GM12801 (cell line): ENCODE measurements at regions not wholly inside any gene's neighbourhood (a gene's known extent, or its start where the extent isn't known, plus 50 kb on each side); places are given as distances from the start of the nearest gene placed in this dataset.

Experiments
- CTCF ChIP-seq: IDR thresholded peaks from one replicate; pipeline ENCODE4 v1.5.1; 2011; ENCODE audit warnings: control low read depth; ENCODE audit not compliant: insufficient read length; ENCODE audit errors: extremely low read depth

GRCh38 chr1:5245348-5245747 lies 590.9 kb downstream of the AJAP1 start:
- no peak for TF ChIP-seq CTCF

- TF ChIP-seq CTCF, result no peak
These were observed 590.3 kb downstream of the AJAP1 start for GRCh38 chr1:5244631-5245285.

- no peak for TF ChIP-seq CTCF
These were observed 588.4 kb downstream of the AJAP1 start for GRCh38 chr1:5242850-5243249.

- no peak for TF ChIP-seq CTCF
These were observed 585.5 kb downstream of the AJAP1 start for GRCh38 chr1:5239911-5240310.

GRCh38 chr1:5238351-5239130 lies 584.1 kb downstream of the AJAP1 start:
- TF ChIP-seq CTCF, result no peak

- no peak for TF ChIP-seq CTCF
These were observed 581.0 kb downstream of the AJAP1 start for GRCh38 chr1:5235355-5235899.

GRCh38 chr1:5232537-5232936 lies 578.1 kb downstream of the AJAP1 start:
- TF ChIP-seq CTCF, result no peak
